ENCODE measurements at regions not wholly inside any gene's neighbourhood (a gene's known extent, or its start where the extent isn't known, plus 50 kb on each side); places are given as distances from the start of the nearest gene placed in this dataset.

GRCh38 chr16:61195006-61195405 is 841.2 kb downstream of the CDH8 start:
- no peak for DNase-seq
- H3K36me3 ChIP-seq (replicated peaks in 1 of 2; ENCODE audit: control insufficient read depth in 1 of 2, insufficient read depth in 2 of 2, low read length in 1 of 2): no peaks in the 10 kb centered on the region
- H3K79me2 ChIP-seq (ENCODE audit: insufficient read depth): no peaks in the 10 kb centered on the region
- POLR2A ChIA-PET: no interaction called here
- H2AFZ ChIP-seq (ENCODE audit: low read depth): no peak overlapping the region
- CTCF ChIA-PET: no interaction called here
- no peaks in the 10 kb centered on the region for H3K4me1 ChIP-seq (ENCODE audit: control insufficient read depth in 1 of 2, insufficient read depth in 2 of 2, low read depth in 1 of 2, low read length in 1 of 2)
- H3F3A ChIP-seq (replicated peaks; ENCODE audit: insufficient read depth): no peaks in the 10 kb centered on the region
- H3K9me3 ChIP-seq: no peaks in the 10 kb centered on the region
- no peaks in the 10 kb centered on the region for H3K27me3 ChIP-seq (ENCODE audit: insufficient read depth)
- TF ChIP-seq YY1 (IDR thresholded peaks at IDR 0.05; ENCODE audit: low read depth) (no peak), TAF1 (IDR thresholded peaks at IDR 0.05; ENCODE audit: borderline replicate concordance, low read depth, low read length) (no peak), ZBTB33 (IDR thresholded peaks at IDR 0.05; ENCODE audit: borderline replicate concordance, low read depth) (no peak), USF2 (IDR thresholded peaks at IDR 0.05; ENCODE audit: borderline replicate concordance, low read depth, low read length) (no peak), CHD2 (IDR thresholded peaks at IDR 0.05; ENCODE audit: low read length, partially characterized antibody) (no peak), USF1 (IDR thresholded peaks at IDR 0.05; ENCODE audit: borderline replicate concordance, low read depth) (no peak)
- no peak overlapping the region for H3K4me3 ChIP-seq (ENCODE audit: low read depth in 2 of 2, low read length in 1 of 2)
- no peak overlapping the region for H3K9ac ChIP-seq
- H3K27ac ChIP-seq (ENCODE audit: low read depth in 2 of 2, low read length in 1 of 2): no peak overlapping the region
- no peaks in the 10 kb centered on the region for H3K9me2 ChIP-seq
- no peaks in the 10 kb centered on the region for H4K20me1 ChIP-seq (ENCODE audit: insufficient read depth)
- H3K4me2 ChIP-seq: no peak overlapping the region

GRCh38 chr16:61194573-61194972 is 841.7 kb downstream of the CDH8 start:
- Histone ChIP-seq H4K20me1 (ENCODE audit: insufficient read depth) (no peaks in the 10 kb centered on the region), H3K4me2 (no peak overlapping the region), H3F3A (replicated peaks; ENCODE audit: insufficient read depth) (no peaks in the 10 kb centered on the region), H2AFZ (ENCODE audit: low read depth) (no peak overlapping the region), H3K9me3 (no peaks in the 10 kb centered on the region), H3K9me2 (no peaks in the 10 kb centered on the region), H3K27ac (ENCODE audit: low read depth in 2 of 2, low read length in 1 of 2) (no peak overlapping the region), H3K27me3 (ENCODE audit: insufficient read depth) (no peaks in the 10 kb centered on the region), H3K4me1 (ENCODE audit: control insufficient read depth in 1 of 2, insufficient read depth in 2 of 2, low read depth in 1 of 2, low read length in 1 of 2) (no peaks in the 10 kb centered on the region), H3K9ac (no peak overlapping the region), H3K4me3 (ENCODE audit: low read depth in 2 of 2, low read length in 1 of 2) (no peak overlapping the region), H3K36me3 (replicated peaks in 1 of 2; ENCODE audit: control insufficient read depth in 1 of 2, insufficient read depth in 2 of 2, low read length in 1 of 2) (no peaks in the 10 kb centered on the region), H3K79me2 (ENCODE audit: insufficient read depth) (no peaks in the 10 kb centered on the region)
- ChIA-PET POLR2A (no interaction called here), CTCF (no interaction called here)
- no peak for DNase-seq
- TF ChIP-seq USF1 (IDR thresholded peaks at IDR 0.05; ENCODE audit: borderline replicate concordance, low read depth) (no peak), TCF12 (IDR thresholded peaks at IDR 0.05) (no peak), FOXM1 (IDR thresholded peaks at IDR 0.05; ENCODE audit: low read depth) (no peak), CHD2 (IDR thresholded peaks at IDR 0.05; ENCODE audit: low read length, partially characterized antibody) (no peak), YY1 (IDR thresholded peaks at IDR 0.05; ENCODE audit: low read depth) (no peak), MAX (IDR thresholded peaks at IDR 0.05; ENCODE audit: low read depth) (no peak), POLR2AphosphoS5 (IDR thresholded peaks at IDR 0.05; ENCODE audit: low read depth, low read length) (no peak), USF2 (IDR thresholded peaks at IDR 0.05; ENCODE audit: borderline replicate concordance, low read depth, low read length) (no peak), JUND (IDR thresholded peaks at IDR 0.05) (no peak), RCOR1 (IDR thresholded peaks at IDR 0.05; ENCODE audit: low read length) (no peak), TAF1 (IDR thresholded peaks at IDR 0.05; ENCODE audit: borderline replicate concordance, low read depth, low read length) (no peak), NRF1 (IDR thresholded peaks at IDR 0.05; ENCODE audit: low read depth, low read length) (no peak), CTCF (IDR thresholded peaks at IDR 0.05) (no peak), SMC3 (IDR thresholded peaks at IDR 0.05; ENCODE audit: low read depth, low read length) (no peak), GATA2 (CRISPR knock-in tag; IDR thresholded peaks at IDR 0.05) (no peak), IRF3 (IDR thresholded peaks at IDR 0.05; ENCODE audit: low read depth, low read length) (no peak), TEAD4 (IDR thresholded peaks at IDR 0.05; ENCODE audit: borderline replicate concordance, insufficient read depth) (no peak), EP300 (IDR thresholded peaks at IDR 0.05; ENCODE audit: borderline replicate concordance in 1 of 2, low read depth in 1 of 2, low read length in 1 of 2) (no peak), GABPA (IDR thresholded peaks at IDR 0.05; ENCODE audit: low read depth) (no peak)

All from SK-N-SH (cell line).